ENCODE measurements at regions not wholly inside any gene's neighbourhood (a gene's known extent, or its start where the extent isn't known, plus 50 kb on each side); places are given as distances from the start of the nearest gene placed in this dataset.

DNA sequence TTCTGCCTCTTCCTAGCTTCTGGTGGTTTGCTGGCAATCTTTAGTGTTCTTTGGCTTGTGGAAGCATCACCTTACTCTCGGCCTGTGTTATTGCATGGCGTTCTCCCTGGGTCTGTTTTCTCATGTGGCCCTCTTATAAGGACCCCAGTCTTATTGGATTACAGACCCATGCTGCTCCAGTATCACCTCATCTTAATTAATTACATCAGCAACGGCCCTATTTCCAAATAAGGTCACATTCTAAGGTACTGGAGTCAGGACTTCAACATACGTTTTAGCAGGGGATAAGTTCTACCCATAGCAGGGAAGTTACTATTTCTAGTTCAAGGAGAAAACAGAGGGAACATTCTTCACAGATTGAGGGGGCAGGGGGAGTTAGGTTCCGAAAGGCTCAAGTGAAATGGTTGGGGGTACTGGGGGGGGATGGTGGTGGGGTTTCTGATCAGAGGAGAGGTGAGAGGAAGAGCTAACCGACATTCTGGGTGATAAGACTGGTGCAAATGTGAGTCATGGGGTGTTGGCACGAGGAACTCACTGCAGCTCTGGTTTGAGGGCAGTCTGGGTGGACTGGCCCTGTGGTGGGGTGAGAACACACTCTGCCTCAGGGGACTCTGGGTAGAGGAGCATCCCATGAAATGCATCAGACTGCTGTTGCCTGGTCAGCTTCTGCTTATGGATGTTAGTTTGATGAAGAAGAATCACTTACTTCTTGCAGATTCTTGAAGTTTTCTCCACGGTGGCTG lies 51.5 kb upstream of the ZBED5 start:
- in situ Hi-C loops (cut with HindIII; ENCODE audit: low sequenced_read_pairs), result no loop called here

- in situ Hi-C loops (cut with HindIII; ENCODE audit: low sequenced_read_pairs), result no loop called here
These were observed 50.5 kb upstream of the ZBED5 start for GRCh38 chr11:10908215-10908951.

All from endothelial cell of hepatic sinusoid (primary cell).